Bone marrow (tissue), 2 donors: ENCODE measurements at regions not wholly inside any gene's neighbourhood (a gene's known extent, or its start where the extent isn't known, plus 50 kb on each side); places are given as distances from the start of the nearest gene placed in this dataset.

Source experiments
- DNase-seq, 2 donors: peaks; one replicate each; lab custom pipeline; 2025; lab: John Stamatoyannopoulos, UW

DNA sequence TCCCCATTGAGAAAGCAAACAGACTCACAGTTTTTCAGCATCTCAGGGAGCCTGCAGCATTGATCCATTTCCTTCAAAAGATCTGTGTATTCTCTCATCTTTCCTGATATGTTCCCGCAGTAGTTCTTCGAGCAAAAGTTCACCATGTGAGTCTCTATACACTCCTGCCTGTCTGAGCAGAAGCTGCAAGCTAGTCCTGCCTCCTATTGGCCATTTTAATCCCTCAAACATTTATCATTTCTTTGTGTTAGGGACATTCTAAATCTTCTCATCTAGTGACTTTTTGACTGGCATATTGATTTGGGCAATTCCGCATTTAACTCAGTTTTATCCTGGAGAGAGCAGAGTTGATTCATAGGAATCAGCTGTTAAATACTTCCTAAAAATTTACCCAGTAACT lies 660.4 kb upstream of the KLF12 start:
- no peak for DNase-seq

- no peak for DNase-seq
Measured at GRCh38 chr13:74794147-74794546, 659.9 kb upstream of the KLF12 start.

- no peak for DNase-seq
Measured at GRCh38 chr13:74784959-74785358, 650.8 kb upstream of the KLF12 start.

DNA sequence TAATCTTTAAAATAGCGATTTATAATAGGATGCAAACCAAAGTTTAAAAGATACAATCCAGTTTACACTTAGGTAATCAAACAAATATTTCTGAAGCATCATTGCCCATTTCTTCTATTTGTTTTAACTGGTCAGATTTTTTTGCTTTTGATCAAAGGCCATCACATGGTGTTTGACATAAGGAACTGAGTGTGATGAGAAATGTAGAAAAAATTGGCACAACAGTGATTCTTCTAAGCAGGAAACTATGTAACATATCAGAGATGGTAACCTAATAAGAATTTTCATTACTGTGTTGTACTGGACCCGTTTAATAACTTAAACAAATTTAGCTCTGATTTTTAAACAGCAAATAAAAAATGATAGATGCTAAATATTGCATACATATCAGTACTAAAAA lies 644.7 kb upstream of the KLF12 start:
- no peak for DNase-seq

DNA sequence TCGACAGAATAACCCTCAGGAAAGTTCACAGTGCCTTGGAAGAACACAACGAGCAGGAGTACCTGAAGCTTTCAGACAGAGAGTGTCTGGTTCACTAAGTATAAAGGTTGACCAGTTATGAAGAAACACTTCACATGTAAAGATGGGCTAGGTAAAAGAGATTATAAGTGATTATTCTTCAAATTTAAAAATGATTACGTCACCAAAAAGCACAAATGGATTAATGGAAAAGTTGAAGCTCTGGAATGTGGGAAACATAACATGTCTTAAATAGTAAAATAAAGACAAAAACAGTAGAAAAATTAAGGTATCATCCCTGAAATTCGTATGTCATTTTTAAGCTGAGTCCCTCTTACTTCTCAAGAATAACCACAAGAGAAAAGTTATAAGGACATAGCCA lies 643.9 kb upstream of the KLF12 start:
- DNase-seq = no peak

- DNase-seq = no peak
Measured at GRCh38 chr13:74774264-74774663, 640.1 kb upstream of the KLF12 start.

- no peak for DNase-seq
Measured at GRCh38 chr13:74773248-74773647, 639.0 kb upstream of the KLF12 start.

DNA sequence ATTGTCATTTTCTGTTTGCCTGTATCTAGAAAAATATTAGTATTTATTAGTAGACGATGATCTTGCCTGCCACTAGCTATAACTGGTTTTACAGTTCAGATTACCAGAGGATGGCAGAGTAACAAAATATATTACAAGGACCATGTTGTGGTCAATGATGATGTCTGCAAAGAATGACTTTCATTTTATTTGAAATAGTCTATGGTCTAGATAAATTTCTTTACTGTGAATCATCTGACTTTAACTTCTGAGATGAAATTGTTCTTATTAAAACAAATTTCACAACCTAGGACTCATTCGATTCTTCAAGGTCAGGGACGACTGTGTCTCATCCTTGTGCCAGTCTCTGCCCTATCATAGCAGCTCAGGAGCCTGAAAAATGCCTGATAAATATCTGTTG lies 637.8 kb upstream of the KLF12 start:
- no peak for DNase-seq

GRCh38 chr13:74770361-74770760 lies 636.2 kb upstream of the KLF12 start:
- no peak for DNase-seq

DNA sequence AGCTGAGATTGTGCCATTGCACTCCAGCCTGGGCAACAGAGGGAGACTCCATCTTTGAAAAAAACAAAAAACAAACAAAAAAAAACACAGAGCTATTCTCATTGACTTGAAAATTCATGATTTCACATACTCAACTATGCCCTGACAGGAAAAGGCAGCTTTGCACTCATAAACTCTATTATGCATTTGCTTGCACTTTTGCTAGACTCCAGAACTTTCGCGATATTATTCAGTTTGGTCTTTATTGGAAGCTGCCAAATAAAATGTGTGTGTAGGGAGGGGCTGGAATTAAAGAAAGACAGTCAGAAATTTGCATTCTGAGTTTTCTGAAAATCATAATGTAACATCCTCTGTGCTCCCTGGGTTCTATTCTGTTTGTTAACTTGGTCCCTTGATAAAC lies 635.1 kb upstream of the KLF12 start:
- no peak for DNase-seq

DNA sequence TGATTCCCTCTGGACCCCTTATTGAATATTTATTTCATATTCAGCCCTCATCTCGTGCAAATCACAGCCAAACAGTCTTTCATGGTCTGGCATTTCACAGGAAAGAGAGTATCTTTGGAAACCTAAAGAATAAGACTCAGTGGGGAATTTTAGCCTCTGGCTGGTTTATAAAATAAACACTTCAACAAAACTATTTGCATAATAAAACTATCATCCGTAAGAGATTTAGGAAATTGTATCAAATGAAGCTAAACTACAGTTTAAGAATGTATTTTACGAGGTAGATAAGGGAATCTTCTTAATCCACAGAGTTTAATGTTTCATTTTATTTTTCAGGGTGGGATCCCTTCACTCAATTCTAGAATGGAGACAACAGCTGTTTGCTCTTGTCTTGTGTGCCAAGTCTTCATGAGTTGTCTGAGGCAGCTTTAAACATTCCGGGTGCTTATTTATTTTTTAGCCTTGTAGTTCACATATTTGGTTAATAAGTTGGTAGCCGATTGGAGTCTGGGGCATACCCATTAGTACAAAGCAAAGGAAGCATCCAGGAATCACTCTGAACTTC lies 634.4 kb upstream of the KLF12 start:
- no peak for DNase-seq

- DNase-seq = no peak
Measured at GRCh38 chr13:74767050-74767449, 632.8 kb upstream of the KLF12 start.

DNA sequence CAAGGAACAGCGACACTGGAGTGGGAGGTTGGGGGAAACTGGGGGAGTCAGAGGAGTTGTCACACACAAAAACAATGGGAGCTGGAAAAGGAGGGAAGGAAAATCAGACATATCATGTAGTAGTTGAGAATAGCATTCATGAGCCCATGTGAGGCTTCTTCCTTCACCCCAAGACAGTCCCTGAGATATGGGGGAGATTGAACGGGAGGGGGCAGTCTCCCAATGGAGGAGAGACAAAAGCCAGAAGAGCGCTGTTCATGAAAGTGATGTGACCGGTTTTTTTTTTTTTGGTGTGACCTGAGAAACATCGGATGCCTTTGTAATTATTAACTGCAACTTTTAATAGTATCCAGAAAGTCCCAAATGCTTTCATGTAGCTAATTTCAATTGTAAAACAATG lies 631.8 kb upstream of the KLF12 start:
- no peak for DNase-seq

- no peak for DNase-seq
Measured at GRCh38 chr13:74761801-74762757, 627.9 kb upstream of the KLF12 start.

GRCh38 chr13:74758188-74758587 lies 624.0 kb upstream of the KLF12 start:
- no peak for DNase-seq

DNA sequence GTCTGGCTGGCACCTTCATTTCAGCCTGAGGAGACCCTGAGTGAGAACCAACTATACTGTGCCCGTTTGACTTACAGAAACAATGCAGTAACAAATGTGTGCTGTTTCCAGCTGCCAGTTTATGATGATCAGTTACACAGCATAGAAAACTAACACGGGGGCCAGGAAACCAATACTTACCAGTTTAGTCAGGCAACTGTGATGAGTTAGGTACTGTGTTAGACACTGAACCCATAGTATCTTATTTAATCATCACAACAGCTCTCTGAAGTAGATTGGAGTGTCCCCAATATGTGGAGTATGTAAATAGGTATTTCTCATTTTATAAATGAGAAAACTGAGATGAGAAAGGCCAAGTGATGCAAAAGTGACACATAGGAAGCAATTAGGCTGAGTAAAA lies 620.9 kb upstream of the KLF12 start:
- DNase-seq = no peak

DNA sequence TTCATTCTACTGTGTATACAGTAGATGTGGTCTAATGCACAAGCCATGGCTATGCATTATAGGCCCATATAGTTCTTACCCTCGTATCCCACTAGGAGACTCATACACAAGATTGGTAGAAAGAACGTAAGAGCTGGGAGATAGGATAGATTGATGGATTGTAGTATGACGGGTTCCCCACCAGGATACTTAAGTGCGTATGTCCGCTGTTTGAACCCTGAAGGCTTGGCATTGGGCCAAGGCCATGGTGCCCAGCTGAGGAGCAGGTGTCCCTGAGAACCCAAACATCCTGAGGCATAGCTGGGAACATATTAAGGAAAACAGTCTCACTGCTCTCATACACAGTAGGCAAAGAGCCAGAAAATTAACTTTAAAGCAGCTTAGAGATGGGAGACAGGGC lies 617.5 kb upstream of the KLF12 start:
- DNase-seq = no peak

- DNase-seq = no peak
Measured at GRCh38 chr13:74747186-74747955, 613.2 kb upstream of the KLF12 start.

DNA sequence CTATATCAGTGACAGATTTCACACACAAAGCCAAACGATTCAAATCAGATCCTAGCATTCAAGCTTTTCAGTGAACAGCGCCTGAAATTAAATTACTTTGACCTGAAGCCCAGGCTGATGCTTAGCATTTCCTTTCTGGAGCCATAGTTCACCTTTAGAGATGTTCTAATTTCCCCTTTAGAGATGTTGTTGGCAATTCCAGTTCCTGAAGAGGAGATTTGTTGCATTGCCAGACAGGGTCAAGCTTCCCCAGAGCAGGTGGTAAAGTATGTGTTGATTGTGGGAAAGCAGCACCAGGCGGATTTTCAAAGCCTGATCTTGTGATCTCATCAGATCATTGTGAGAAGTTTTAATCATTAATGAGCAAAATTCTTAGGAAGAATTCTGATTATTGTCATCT lies 609.8 kb upstream of the KLF12 start:
- DNase-seq = no peak

DNA sequence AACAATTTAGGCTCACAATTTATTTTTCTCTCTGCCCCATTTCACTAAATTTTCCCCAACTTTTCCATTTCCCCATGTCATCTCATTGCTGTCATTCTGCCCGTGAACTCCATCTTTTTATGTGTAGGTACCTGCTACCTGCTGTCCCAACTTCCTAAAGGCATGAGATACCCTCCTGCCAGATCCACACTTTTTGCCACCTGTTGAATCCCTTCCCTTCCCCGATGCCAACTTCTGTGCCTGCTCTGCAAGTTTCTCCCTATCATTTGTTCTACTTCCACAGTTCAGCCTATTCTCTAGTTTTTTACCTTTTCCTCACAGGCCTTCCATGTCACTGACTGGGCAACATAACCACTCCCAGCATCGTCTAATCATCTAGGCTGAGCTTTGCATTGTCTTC lies 607.5 kb upstream of the KLF12 start:
- DNase-seq = no peak

- DNase-seq = no peak
Measured at GRCh38 chr13:74732736-74733385, 598.7 kb upstream of the KLF12 start.

- DNase-seq = no peak
Measured at GRCh38 chr13:74731731-74732130, 597.5 kb upstream of the KLF12 start.
